Dermis blood vessel endothelial cell (primary cell): ENCODE measurements at regions not wholly inside any gene's neighbourhood (a gene's known extent, or its start where the extent isn't known, plus 50 kb on each side); places are given as distances from the start of the nearest gene placed in this dataset.
"Not testable (repeated sequence)": the region's sequence is repeated elsewhere in the genome, so short reads cannot be mapped to it uniquely, and the experiment has no call there.

ENCODE experiments used
- DNase-seq: peaks from one replicate; pipeline ENCODE4 v3.0.0; 2010

- DNase-seq: no peak
These were observed 632.4 kb upstream of the ZFP42 start for GRCh38 chr4:187362937-187363857.

DNA sequence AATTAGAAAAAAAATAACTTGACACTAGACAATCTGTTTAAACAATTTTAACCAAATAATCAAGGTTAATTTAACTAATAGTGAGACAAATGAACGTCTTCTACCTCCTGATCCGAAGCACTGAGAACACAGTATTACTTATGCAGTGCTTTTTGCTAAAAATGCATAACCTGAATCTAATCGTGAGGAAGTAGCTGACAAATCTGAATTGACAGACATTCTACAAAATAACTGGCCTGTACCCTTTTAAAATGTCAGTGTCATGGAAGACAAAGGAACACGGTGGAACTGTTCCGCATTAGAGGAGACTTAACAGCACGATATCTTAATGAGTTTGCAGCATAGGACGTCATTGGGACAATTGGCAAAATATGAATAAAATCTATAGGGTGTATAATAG is 631.2 kb upstream of the ZFP42 start:
- DNase-seq: no peak

- no peak for DNase-seq
These were observed 630.7 kb upstream of the ZFP42 start for GRCh38 chr4:187364851-187365250.

DNA sequence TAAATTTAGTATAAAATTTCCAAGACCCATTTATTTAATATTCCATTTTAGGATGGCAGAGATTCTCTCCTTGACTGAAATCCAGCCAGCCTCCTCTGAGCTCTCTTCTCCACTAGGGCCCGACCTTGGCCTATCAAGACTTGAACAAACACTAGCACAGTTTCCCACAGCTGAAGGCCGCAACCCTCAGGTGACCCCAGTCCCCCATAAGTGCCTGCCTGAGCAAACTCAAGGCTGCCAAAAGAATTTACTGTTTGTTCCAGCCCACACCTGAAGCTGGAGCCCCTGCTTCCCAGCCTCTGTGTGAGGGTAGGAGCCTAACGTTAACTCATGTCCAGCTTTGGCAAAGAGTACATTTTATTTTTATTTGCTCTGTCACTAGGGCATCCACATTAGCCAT is 629.0 kb upstream of the ZFP42 start:
- DNase-seq: no peak

GRCh38 chr4:187370918-187371317 is 624.7 kb upstream of the ZFP42 start:
- no peak for DNase-seq

GRCh38 chr4:187378441-187378840 is 617.1 kb upstream of the ZFP42 start:
- DNase-seq: no peak

DNA sequence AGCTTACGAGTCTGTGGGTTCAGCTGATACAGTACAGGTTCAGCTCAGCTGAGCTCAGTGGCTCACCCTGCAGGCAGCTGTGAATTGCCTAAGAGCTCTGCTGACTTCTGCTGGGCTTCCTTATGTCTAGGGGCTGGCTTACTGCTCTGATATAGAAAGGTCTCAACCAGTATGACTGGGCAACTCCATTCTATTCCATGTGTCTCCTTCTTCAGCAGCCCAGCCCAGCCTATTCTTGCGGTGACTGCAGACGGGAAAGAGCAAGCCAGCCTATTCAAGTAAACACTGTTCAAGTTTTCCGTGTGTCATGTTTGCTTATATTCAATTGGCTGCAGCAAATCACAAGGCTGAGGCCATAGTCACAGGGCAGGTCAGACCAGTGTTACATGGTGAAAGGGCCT is 615.4 kb upstream of the ZFP42 start:
- DNase-seq: no peak

- no peak for DNase-seq
These were observed 612.4 kb upstream of the ZFP42 start for GRCh38 chr4:187383181-187383580.

GRCh38 chr4:187387739-187388138 is 607.8 kb upstream of the ZFP42 start:
- no peak for DNase-seq

DNA sequence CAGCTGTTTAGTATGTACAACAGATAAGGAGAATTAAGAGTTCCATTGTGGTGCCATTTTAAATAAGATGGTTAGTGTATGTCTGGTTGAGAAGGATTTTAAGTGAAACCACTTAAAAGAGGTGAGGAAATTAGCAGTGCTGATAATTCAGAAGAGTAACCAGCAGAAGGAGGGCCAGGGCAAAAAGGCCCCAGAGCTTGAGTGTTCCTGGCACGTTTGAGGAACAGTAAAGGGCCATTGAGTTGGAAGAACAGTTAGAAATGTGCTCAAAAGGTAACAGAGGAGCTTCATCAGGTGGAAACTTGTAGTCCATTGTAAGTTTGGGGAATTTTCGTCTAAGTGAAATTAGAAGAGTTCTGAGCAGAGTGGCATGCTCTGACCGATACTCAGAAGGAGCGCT is 606.2 kb upstream of the ZFP42 start:
- no peak for DNase-seq

GRCh38 chr4:187390646-187391045 is 604.9 kb upstream of the ZFP42 start:
- DNase-seq: no peak

DNA sequence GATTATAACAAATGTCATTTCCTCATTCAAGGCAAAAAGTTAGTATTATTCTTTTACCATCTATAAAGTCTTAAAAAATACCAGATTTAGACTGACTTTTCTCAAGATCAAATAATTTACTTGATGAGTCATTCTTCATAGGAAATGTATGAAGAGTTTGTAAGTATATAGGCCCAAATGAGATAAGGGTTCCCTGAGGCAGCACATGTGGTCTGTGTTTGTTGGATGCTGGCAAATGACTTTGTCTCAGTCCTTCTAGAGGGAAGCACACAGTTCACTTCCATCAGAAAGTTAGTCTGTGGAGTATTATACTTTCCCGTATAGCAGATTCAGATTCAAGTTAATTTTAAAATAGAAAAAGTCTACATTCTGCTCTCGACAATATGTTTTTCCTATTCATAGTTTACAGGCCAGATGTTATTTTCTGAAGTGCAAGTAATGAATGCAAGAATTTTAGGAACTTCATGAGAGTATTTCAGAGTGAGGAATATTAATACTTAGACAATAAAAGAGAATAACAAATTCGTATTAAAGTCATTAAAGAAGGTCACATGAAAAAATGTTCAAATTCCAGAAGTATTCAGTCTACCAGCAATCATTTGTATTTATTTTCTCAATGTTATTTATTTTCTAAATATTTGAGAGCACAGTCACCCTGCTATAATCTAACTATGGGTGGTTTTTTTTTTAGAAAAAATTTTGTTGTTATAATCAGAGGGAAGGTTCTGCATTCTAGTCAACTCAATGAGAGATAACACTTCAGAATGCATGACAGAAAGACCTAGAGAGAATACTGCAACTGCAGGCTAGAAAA is 601.8 kb upstream of the ZFP42 start:
- no peak for DNase-seq

DNA sequence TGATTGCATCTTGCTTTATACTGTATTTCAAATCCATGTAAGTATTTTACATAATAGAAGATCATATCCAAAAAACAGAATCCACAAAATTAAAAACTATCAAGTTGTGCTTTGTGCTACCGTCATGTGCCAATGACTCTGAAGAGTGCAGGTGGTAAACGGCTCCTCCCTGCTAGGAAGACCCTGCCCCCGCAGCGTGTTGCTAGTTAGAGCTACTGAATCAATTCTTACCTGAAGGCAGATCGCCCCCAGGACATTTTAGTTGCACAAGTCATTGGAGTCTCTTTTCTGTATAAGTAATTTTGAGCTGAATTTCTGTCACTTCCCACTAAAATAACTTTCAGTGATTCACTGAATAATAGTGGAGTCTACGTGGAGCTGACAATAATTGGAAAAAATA is 599.5 kb upstream of the ZFP42 start:
- DNase-seq: no peak

GRCh38 chr4:187408447-187408846 is 587.1 kb upstream of the ZFP42 start:
- not testable (repeated sequence) for DNase-seq

- DNase-seq: no peak
These were observed 581.8 kb upstream of the ZFP42 start for GRCh38 chr4:187413564-187414358.

DNA sequence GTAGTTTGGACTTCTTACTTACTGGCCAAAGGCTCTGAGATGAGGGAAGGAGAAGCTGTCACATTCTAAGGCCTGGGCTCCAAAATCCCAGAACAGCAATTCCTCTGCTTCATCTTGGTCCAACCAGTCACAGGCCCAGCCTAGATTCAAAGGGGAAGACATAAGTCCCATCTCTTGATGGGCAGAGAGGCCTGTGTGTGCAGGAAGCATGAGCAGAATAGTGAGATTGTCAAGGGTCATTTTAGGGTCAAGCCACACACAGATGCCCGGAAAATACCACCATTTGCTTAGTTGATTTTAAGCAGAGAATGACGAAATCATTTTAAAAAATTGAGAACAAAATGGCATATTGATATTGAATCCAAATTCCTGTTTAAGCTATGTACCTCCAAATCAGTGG is 580.9 kb upstream of the ZFP42 start:
- no peak for DNase-seq

DNA sequence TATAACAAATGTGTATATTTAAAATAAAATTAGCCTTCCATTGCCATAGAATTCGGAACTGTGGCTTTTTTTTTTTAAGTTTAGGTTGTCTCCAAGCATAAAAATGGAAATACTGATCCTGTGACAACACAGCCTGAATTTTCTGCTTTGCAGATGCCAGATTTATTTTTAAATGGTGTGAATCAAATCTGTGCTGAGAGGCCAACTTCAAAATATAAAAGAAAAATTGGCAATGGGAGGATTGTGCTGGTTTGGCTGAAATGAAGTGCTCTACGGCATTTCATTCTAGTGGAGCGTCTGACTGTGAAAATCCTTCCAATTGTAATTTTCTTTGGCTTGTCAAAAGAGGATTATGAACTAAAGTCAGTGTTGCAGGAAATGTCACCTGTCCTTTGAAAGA is 580.3 kb upstream of the ZFP42 start:
- no peak for DNase-seq

DNA sequence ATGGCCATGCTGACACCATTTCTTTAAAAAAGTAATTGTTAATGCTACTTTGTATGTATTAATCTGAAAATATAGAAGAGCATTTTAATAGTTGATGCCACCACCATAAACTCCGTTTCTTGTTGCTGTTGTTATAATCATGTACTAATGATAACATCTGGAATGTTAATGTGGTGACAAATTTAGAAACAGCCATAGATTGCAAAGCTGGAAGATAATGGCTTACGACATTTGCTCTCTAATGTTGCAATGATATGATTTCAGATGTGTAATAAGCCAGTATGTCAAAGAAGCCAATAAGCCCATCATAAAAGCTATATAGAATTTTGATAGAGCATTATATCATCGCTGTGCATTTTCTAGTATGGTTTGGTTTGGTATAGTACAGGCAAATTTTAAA is 579.4 kb upstream of the ZFP42 start:
- no peak for DNase-seq

DNA sequence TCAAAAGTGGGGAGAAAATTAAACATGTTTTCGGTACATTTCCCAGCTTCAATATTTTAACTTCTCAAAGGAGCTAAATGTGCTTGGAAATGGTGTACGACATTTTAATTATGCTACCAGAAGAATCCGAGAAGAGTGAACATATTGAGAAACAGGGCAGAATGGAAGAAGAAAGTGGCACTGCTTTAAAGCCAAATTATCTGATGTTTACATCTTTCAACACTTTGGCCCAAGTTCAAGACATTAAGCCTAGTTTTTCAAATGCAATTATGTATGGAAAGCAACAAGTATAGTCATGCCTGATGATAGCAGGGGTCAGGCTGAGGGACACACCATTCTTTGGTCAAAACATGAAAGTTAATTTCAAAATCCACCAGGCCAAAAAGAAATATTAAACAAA is 577.9 kb upstream of the ZFP42 start:
- no peak for DNase-seq

- no peak for DNase-seq
These were observed 572.9 kb upstream of the ZFP42 start for GRCh38 chr4:187422655-187423054.

- no peak for DNase-seq
These were observed 570.9 kb upstream of the ZFP42 start for GRCh38 chr4:187424636-187425035.

- DNase-seq: no peak
These were observed 569.1 kb upstream of the ZFP42 start for GRCh38 chr4:187426511-187426910.

- DNase-seq: no peak
These were observed 563.3 kb upstream of the ZFP42 start for GRCh38 chr4:187432310-187432709.
